GM10266 (cell line): ENCODE measurements at regions not wholly inside any gene's neighbourhood (a gene's known extent, or its start where the extent isn't known, plus 50 kb on each side); places are given as distances from the start of the nearest gene placed in this dataset.

ENCODE experiments used
- DNase-seq: peaks from one replicate; pipeline ENCODE4 v3.0.0; 2012; ENCODE audit errors: extremely low spot score
- TF ChIP-seq, protein P1 (sequence below): IDR thresholded peaks from 2 replicates; pipeline ENCODE4 v1.5.1; 2012; ENCODE audit warnings: mild to moderate bottlenecking, low read depth; ENCODE audit not compliant: control insufficient read depth, insufficient read depth; ENCODE audit errors: missing control alignments

DNA sequence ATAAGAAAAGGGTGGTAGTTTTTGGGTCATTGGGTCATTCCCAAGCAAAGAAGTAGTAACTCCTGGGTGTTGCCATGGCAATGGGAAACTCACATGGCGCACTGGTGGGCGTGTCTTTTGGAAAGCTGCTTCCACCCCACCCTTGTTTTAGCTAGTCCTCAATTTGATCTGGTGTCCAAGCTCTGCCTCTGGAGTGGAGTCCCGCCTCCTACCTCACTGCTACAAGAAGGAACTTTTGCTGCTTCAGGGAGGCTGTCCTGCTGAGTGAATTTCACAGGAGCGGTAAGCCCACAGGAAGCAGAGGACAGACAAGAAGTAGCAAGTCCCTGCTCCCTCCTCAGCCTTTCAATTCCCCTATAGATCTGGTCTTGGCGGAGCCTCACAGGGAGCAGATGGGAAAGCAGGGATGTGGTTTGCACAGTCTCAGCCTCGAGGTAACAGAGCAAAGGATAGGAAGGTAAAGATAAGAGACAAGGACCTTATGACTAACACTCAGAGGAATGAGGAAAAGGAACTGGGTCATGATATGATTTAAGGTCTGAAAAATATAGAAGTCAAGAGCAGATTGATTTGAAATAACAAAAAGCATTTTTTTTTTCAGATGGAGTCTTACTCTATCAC is 700.3 kb downstream of the TNS3 start:
- no peak for DNase-seq
- TF ChIP-seq, protein P1, sequence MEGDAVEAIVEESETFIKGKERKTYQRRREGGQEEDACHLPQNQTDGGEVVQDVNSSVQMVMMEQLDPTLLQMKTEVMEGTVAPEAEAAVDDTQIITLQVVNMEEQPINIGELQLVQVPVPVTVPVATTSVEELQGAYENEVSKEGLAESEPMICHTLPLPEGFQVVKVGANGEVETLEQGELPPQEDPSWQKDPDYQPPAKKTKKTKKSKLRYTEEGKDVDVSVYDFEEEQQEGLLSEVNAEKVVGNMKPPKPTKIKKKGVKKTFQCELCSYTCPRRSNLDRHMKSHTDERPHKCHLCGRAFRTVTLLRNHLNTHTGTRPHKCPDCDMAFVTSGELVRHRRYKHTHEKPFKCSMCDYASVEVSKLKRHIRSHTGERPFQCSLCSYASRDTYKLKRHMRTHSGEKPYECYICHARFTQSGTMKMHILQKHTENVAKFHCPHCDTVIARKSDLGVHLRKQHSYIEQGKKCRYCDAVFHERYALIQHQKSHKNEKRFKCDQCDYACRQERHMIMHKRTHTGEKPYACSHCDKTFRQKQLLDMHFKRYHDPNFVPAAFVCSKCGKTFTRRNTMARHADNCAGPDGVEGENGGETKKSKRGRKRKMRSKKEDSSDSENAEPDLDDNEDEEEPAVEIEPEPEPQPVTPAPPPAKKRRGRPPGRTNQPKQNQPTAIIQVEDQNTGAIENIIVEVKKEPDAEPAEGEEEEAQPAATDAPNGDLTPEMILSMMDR: no peak

DNA sequence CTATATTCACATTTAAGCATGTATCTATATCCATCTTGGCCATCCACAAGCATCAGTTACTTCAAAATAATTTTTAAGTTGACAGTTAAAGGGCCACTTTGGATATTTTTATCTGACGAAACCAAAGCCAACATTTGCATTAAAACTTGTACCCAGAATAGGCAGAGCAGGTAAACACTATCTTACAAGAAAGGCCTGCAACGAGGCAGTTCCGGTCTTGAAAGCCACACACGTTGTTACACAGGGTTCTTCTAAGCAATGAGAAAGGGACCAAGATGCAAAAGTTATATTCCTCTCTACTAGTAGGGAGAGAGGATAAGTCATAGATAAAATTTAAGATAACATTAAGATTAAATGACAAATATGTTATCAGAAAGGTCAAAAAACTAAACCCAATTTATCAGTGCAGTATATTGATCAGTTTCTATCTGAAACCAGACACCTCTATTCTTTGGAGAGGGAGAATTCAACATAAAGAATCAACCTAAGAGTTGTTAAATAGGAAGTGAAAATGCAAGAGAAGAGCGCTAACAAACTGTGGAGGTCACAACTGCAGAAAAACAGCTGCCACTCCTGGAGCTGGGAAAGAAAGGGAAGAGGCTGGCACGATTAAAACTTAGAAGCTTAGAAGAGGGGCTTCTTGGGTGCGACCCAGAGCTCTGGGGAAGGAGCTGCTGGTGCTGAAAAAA is 701.3 kb downstream of the TNS3 start:
- no peak for DNase-seq
- TF ChIP-seq, protein P1: no peak

DNA sequence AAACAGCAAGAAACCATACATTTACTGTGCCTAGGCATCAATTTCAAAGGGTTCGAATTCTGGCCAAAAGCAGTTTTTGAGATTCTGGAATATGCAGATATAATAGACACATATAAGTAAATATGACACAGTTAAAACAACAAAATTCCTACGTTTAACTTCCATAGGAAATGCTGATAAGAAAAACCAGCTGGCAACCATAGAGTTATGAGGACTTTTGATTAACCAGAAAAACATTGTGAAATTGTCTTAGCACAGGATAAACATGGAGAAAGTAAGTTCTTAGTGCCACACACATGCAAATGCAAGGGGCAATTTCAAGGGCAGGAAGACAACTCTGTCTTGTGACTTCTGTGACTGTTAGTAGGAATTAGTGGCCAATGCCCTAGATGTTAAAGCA is 702.1 kb downstream of the TNS3 start:
- TF ChIP-seq, protein P1: no peak
- DNase-seq: no peak

DNA sequence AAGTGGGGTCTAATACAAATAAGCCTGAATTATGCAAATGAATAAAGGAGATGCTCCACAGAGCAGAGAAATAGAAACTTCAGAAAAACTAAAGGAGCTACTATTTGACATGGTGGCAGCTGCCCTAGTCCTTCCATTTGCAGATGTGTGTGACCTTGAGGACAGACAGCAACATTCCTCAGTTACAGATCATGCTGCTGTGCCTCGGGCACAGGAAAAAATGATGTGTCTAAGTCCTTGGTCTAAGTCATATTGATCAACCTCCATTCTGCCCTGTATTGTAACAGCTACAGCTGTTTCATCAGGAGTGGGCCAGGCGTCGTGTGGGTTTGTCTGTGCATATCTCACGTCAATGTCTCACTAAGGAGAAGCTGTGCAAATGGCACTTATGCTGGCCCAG is 710.4 kb downstream of the TNS3 start:
- no peak for DNase-seq
- TF ChIP-seq, protein P1: no peak

DNA sequence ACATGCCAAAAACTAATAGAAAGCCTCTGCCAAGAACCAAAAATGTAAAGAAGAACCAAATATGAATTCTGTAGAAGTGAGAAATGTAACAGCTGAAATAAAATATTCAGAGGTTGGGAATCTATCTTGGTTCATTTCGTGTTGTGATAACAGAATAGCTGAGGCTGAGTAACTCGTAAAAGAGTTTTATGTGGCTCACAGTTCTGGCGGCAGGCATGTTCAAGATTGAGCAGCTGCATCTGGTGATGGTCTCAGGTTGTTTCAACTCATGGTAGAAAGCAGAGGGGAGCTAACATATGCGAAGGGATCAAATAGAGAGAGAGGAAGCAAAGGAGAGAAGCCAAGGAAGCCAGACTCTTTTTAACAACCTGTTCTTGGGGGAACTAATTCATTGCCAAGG is 717.2 kb downstream of the TNS3 start:
- TF ChIP-seq, protein P1: no peak
- DNase-seq: no peak

DNA sequence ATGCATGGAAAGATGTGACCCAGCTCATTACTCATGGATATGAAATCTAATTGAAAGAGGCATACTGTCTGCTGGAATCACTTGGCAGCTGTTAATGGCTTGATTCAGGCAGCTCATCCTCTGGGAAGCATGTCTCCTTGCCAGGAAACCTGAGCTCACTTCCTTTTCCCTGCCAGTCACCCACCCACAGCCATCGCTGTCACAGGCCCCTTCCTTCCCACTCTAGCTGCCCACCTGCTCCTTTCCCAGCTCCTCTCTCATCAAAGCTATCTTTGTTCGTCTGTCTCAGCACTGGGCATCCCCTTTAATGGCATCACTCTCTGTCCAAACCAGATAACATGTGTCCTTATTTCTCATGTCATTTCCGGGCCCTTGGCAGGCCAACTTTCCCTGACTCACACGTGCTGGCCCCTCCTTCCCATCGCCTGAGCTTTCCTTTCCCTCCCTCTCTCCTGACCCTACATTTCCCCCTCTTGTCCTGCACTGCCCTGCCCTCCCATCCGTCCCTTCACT is 721.9 kb downstream of the TNS3 start:
- no peak for DNase-seq
- TF ChIP-seq, protein P1: no peak

DNA sequence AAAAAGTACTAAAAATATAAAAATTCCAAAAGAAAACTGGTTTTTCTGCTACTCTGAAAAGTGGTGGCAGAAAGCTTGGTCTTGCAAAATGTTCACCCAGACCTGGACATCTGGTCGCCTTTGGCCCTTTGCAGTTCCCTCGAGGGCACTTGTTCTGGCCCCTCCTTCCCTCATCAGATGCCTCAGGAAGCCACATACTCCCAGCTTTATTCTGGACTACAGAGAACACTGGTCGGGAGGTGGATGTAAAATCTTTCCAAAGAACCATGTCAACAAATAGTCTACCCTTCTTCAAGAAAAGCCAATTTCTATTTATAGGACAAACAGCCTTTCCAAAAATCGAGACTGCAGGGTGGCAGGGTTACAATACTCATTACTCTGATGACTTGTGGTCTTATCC is 726.1 kb downstream of the TNS3 start:
- TF ChIP-seq, protein P1: no peak
- DNase-seq: no peak
